ENCODE measurements at regions not wholly inside any gene's neighbourhood (a gene's known extent, or its start where the extent isn't known, plus 50 kb on each side); places are given as distances from the start of the nearest gene placed in this dataset.

GRCh38 chr4:18247189-18247588, 225.6 kb upstream of the LCORL start:
- no peak for DNase-seq (ENCODE audit: low read depth)

- DNase-seq (ENCODE audit: low read depth) = no peak
These were observed 221.6 kb upstream of the LCORL start for GRCh38 chr4:18242919-18243693.

GRCh38 chr4:18241727-18242126, 220.2 kb upstream of the LCORL start:
- no peak for DNase-seq (ENCODE audit: low read depth)

GRCh38 chr4:18234108-18234507, 212.6 kb upstream of the LCORL start:
- DNase-seq (ENCODE audit: low read depth) = no peak

GRCh38 chr4:18231726-18232125, 210.2 kb upstream of the LCORL start:
- DNase-seq (ENCODE audit: low read depth) = no peak

GRCh38 chr4:18227880-18228279, 206.3 kb upstream of the LCORL start:
- DNase-seq (ENCODE audit: low read depth) = no peak

- no peak for DNase-seq (ENCODE audit: low read depth)
These were observed 193.0 kb upstream of the LCORL start for GRCh38 chr4:18214411-18215055.

GRCh38 chr4:18213576-18214198, 192.1 kb upstream of the LCORL start:
- DNase-seq (ENCODE audit: low read depth) = no peak

GRCh38 chr4:18209448-18209847, 187.9 kb upstream of the LCORL start:
- DNase-seq (ENCODE audit: low read depth) = no peak

GRCh38 chr4:18203966-18204365, 182.4 kb upstream of the LCORL start:
- DNase-seq (ENCODE audit: low read depth) = no peak

- no peak for DNase-seq (ENCODE audit: low read depth)
These were observed 180.9 kb upstream of the LCORL start for GRCh38 chr4:18202486-18202885.

GRCh38 chr4:18201885-18202284, 180.3 kb upstream of the LCORL start:
- DNase-seq (ENCODE audit: low read depth) = no peak

GRCh38 chr4:18198653-18199052, 177.1 kb upstream of the LCORL start:
- DNase-seq (ENCODE audit: low read depth) = no peak

GRCh38 chr4:18197467-18197866, 175.9 kb upstream of the LCORL start:
- DNase-seq (ENCODE audit: low read depth) = no peak

- DNase-seq (ENCODE audit: low read depth) = no peak
These were observed 172.7 kb upstream of the LCORL start for GRCh38 chr4:18194278-18194677.

GRCh38 chr4:18192901-18193300, 171.3 kb upstream of the LCORL start:
- no peak for DNase-seq (ENCODE audit: low read depth)

GRCh38 chr4:18185491-18185890, 163.9 kb upstream of the LCORL start:
- no peak for DNase-seq (ENCODE audit: low read depth)

GRCh38 chr4:18180892-18181291, 159.3 kb upstream of the LCORL start:
- no peak for DNase-seq (ENCODE audit: low read depth)

- DNase-seq (ENCODE audit: low read depth) = no peak
These were observed 158.6 kb upstream of the LCORL start for GRCh38 chr4:18180122-18180521.

- no peak for DNase-seq (ENCODE audit: low read depth)
These were observed 150.3 kb upstream of the LCORL start for GRCh38 chr4:18171896-18172295.

- no peak for DNase-seq (ENCODE audit: low read depth)
These were observed 146.3 kb upstream of the LCORL start for GRCh38 chr4:18167831-18168230.

- no peak for DNase-seq (ENCODE audit: low read depth)
These were observed 145.4 kb upstream of the LCORL start for GRCh38 chr4:18166925-18167324.

GRCh38 chr4:18162453-18162852, 140.9 kb upstream of the LCORL start:
- no peak for DNase-seq (ENCODE audit: low read depth)

All from iris pigment epithelial cell (primary cell).